Activated CD4-positive, alpha-beta T cell treated with anti-CD3 and anti-CD28 coated beads, Interleukin-2, amount 50 U/mL, for 24 hours (primary cell): ENCODE measurements at regions not wholly inside any gene's neighbourhood (a gene's known extent, or its start where the extent isn't known, plus 50 kb on each side); places are given as distances from the start of the nearest gene placed in this dataset.

Source experiments
- DNase-seq, 2 donors: peaks; one replicate each; pipeline ENCODE4 v3.0.0-alpha.2; 2020; ENCODE audit warnings: low read depth in 1 of 2, low spot score in 1 of 2

DNA sequence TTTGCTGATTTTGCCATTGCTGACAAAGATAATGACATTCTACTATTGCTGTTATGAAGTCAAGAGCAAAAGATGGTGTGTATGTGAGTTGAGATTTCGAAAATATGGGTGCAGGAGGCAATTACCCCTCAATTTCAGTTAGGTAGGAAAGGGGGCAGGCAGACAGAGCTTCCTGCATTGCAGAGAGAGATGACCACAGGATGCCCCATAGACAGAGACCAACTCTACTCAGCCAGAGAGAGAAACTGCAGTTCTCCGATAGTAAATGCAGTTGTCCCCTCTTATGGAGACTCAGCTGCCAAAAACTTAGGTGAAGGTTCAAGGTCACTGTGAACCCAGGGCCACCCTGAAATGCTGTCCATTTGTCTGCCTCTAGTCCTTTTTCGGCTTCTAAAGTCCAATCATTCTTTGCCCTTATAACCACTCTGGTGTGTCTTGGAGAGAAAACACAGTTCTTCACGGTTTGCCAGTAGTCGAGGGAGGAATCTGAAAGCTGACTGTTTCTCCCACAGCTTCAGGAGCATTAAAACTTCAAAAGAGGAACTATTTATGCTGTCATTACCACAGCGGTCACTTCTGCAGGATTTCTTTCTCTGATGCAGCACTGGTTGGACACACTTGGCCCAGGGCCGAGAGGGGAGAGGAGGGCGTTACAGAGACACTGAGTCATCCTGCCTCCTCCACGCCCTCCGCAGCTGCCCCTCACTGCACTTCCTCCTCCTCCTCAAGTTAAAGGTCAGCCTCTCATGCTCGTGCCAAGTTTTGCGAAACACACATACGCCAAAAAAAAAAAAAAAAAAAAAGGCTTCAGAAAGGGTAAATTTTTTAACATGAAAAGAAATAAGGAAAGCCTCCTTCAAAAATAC, 264.3 kb downstream of the FOXO1 start:
- DNase-seq, result peak in 1 of 2 donors; percentile 23

DNA sequence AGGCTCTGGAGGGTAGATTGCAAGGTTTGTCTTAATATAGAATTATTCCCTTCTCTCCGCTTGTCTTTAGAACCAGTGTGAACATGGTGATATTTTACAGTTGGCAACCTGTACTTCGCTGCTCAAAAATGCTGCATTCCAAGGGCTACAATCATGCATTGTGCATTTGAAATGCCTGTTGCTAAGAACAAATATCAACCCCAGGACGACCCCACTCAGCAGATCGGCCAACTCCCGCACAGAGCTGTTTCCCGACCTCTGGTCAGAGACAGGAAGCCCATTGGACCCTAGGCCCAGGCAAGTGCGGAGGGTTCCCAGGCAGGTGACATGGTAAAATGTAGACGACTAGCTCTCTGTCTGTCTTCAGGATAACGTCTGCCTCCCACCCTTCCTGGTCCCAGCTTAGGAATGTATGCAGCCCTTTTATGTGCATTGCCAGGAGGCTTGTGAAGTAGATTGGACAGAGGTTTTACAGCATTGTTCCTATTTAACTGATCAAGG, 263.5 kb downstream of the FOXO1 start:
- DNase-seq, result no peak

DNA sequence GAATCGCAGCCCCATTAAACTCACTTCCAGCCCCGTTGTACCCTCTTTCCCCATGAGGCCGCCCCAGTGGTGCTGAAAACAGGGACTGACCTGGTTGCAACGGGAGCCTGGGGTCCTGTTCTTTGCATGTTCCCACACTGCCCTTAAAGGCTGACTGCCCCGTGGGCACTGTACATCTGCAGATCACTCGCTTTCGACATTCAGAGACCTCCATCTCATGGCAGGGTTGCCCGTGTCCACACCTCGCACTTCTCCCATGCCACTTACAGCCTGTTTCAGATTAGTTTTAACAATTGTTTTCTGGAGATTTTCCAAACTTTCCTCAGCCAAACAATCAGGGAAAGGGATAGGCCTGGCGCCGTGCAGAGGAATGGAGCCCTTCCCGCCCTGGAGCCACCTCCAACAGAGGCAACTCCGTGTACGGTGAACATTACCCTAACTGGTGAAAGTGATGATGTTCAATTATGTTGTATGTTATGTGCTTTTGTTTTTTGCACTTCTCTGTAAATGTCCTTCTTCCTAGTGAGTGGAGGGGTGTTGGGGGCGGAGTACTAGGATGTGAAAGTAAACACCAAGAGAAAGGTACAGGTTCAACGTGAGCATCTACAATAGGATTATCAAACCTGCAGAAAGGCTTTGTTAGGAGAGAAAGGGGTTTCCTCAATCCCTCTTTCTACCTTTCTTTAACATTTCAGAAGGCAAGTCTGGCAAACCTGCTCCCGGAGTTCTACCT, 262.8 kb downstream of the FOXO1 start:
- DNase-seq, result no peak

DNA sequence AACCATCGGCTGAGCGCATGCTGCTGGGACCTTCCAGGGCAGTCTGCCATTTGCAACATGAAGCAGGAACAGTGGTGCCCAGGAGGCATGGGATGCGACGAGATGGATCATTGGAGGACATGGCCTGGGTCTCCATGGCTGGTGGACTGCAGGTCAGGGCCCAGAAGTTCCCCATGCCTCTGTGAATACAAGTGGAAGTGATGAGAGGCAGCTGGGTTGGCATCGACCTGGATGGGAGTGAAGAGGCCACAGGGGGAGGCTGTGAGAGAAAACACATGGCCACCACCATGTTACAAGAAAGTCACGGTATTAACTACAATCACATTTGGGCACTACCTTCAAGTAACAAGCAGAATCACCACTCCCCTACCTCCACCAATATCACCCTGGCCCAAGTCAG, 262.0 kb downstream of the FOXO1 start:
- DNase-seq, result no peak

DNA sequence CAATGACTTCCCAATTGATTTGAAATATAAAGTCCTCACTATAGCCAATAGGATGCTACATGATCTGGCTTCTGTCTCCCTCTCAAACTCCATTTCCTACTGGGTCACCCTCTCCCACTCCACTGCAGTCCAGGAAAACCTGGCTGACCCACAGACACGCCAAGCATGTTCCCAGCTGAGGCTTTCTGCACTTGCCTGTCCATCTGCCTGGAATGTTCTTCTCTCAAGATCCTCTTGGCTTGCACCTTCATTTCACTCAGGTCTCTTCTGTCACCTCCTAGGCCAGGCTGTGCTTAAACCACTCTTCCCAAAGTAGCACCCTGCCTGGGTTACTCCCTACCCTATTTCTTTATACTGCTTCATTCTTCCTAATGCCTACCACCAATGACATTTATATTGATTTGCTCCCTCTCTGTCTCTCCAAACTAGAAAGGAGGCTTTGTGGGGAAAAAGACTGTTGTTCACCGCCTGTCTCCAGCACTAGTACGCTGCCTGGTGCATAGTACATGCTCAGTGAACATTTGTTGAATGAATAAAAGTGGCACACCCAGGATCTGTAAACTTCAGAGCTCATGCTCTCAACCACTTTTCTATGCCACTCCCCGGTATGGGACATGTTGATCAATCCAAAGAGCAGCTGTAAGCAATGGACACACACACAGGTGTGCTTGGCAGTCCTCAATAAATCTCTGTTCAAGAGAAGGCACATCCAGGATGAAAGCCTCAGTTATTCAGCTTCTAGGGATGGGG, 261.3 kb downstream of the FOXO1 start:
- DNase-seq, result no peak

DNA sequence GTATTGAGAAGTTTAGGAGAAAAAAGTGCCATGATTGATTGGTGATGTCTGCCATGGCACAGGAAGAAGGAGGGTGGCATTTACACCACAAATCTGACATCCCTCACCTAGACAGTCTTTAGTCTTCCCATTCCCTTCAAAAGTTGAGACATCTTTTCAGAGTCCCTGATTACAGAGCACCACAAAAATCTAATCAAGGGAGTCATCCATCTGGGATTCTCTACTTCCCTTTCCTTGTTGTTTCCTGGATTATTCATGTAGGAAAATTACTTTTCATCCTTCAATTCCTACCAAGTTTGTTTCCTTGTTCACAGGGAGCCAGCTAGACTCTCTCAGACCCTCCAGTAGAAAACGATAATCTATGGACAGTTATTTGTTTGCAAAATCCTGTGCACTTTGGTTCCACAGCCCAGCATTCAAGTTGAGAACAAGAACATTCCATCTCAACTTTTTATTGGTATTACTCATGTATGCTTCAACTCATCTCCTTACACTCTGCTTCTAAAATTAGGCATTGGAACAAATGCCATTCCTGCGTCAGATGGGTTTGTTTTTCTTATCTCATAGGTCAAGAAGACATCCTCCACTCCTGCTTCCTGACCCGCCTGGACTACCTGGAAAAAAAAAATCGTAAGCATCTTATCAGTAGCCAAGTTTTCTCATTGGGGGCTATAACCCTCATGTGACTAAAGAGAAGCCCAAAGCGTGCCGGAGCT, 259.9 kb downstream of the FOXO1 start:
- DNase-seq, result no peak

DNA sequence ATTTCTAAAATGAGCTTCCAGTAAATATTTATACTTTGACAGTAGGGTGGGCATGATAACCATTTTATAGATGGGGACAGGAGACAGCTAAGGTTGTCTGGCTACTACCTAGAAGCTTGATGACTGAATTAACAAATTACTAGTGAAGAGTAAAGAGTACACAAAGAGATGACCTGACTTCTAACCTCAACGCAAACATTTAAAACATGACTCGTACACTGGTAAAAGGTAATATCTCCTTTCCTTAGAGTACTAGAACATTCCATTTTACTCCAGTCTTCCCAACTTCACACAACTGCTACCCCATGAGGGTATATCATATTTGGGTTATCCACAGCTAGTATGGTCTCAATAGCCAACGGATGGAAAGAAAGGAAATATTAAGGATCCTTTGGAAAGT, 258.9 kb downstream of the FOXO1 start:
- no peak for DNase-seq

DNA sequence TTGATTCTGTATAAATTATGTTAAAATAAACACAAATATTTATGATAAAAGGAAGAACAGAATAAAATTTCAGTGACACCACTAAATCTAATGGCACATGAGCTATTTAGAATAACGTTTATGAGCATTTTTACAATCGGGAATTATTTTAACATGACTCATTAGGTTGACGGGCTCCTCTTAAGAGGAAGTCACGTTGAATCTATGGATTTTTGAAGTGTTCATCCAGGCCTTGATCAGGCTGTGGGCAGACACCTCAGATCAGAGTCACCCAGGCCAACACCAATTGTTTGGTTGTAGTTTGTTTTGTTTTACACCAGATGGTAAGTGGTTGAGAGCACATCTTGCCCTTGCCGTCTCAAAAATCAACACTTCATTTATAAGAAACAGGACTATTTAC, 257.8 kb downstream of the FOXO1 start:
- no peak for DNase-seq

DNA sequence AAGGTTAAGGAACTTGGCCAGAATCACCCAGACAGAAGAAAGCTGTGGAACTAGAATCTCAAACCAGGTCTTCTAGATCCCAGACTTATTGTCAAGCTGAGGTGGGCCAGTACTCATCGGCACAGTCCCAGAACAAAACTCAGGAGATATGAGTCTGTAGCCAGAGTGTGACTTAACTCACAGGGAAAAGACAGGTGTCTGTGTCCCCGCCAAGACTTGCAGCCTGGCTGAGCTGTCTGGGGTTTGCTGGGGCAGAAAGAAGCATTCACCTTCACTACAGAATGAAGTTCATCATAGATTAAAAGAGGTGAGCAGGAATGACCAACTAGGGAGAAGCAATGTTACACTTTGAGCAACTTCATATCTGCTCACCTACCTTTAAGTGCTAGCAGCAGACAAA, 257.2 kb downstream of the FOXO1 start:
- DNase-seq, result no peak

DNA sequence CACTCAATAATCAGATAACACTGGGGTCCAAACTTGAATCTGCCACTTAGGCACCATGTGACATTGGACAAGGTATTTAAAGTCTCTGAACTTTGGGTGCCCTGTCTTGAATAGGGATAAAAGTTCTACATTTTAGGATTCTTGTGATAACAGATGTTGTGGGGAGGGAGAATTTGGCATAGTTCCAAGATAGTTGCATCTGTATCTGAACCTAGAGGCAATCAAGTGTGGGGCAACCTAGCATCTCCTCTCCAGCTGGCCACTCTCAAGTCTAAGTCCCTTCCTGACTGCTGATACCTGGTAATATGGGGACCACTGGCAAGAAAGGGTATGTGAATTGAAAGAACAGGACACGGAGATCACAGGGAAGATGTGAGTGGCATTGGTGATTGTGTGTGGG, 256.1 kb downstream of the FOXO1 start:
- DNase-seq, result no peak

DNA sequence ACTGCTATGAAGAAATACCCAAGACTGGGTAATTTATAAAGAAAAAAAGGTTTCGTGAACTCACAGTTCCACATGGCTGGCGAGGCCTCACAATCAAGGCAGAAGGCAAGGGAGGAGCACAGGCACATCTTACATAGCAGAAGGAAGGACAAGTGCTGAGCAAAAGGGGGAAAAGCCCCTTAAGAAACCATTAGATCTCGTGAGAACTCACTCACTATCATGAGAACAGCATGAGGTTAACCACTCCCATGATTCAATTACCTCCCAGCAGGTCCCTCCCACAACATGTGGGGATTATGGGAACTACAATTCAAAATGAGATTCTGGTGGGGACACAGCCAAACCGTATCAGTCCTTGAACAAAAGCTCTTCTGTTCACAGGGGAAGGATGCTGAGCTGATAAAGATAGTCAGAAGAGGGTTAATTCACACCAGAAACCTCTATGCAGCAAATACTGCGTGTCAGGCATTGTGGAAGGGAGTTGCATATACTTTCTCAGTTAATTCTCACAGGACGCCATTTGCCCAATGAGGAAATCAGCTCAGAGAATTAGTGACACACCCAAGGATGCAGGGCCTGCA, 246.2 kb downstream of the FOXO1 start:
- no peak for DNase-seq

DNA sequence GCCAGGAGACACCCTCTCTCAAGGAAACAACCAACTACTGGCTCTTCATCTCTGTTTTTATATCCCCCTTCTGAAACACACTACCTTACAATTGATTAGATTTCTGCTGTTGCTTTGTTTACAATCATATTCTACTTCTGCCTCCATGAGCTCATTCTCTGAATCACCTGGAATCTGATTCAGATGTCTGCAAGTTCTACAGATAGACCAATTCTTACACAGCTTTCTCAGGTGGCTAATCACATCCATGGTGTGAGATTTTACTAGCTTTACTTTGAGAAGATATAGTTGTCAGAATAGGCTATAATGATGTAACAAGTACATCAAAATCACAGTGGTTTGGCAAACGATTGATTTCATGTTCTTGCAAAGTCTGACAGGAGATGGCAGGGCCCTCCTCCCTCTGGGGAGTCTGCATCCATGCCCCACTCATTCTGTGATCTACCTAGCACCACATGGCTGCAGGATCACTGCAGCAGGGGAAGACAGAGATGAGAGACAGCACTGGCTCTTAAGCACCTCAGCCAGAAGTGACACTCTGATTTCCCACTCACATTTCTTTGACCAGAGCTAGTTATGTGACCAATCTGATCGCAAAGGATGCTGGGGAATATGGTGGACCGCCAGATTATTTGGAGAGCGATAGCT, 243.7 kb downstream of the FOXO1 start:
- DNase-seq, result no peak

DNA sequence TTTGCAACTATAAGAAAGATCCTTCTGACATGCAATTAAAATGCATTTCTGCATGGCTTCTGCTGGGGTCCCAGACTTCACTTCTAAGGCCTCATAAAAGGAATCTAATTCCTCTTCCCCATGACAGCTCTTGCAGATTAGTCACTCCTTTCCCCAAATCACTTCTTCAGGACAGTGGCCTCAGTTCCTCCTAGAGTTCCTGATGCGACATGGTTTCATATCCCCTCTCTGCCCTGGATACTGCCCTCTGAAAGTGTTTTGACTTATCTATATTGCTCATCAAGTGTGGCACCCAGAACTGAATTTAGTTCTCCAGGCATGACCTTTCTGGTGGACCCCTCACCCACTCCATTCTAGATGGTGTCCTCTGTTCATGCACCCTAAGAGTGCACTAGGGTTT, 238.1 kb downstream of the FOXO1 start:
- no peak for DNase-seq

DNA sequence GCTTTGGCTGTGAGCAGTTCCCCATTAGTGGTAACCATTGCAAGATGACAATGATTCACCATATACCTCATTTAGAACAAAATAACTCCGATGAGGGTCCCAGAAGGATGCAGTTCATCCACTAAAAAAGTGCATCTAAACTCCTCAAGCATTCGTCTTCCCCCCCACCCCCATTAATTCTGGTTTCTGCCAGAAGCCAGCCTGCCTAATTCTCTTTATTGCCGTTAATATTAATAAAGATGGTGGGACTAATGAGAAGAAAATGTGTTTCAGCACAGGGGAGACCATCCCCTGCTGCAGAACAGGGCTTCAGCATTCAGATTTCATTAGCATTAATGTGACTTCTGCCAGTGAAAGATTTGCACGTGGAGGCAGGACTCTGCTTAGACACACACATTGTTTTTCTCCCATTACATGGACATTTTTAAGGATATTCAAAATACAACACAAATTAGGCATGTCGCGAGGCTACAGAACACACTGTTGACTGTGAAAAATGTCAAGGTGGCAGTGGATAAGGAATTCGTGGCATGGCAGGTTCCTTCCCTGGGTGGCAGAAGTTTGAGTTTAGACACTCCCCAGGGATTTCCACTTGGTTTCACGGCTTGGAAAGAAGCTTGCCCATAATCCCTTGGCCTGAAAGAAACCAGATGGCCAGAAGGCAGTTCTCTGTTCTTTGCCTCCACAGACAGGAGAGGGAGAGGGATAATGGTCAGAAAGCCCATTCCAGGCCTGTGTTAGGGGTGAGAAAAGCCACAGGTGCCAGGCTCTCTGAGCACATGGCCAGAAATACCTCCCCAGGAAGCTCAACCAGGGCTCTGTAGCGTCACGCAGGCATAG, 236.5 kb downstream of the FOXO1 start:
- DNase-seq, result no peak

DNA sequence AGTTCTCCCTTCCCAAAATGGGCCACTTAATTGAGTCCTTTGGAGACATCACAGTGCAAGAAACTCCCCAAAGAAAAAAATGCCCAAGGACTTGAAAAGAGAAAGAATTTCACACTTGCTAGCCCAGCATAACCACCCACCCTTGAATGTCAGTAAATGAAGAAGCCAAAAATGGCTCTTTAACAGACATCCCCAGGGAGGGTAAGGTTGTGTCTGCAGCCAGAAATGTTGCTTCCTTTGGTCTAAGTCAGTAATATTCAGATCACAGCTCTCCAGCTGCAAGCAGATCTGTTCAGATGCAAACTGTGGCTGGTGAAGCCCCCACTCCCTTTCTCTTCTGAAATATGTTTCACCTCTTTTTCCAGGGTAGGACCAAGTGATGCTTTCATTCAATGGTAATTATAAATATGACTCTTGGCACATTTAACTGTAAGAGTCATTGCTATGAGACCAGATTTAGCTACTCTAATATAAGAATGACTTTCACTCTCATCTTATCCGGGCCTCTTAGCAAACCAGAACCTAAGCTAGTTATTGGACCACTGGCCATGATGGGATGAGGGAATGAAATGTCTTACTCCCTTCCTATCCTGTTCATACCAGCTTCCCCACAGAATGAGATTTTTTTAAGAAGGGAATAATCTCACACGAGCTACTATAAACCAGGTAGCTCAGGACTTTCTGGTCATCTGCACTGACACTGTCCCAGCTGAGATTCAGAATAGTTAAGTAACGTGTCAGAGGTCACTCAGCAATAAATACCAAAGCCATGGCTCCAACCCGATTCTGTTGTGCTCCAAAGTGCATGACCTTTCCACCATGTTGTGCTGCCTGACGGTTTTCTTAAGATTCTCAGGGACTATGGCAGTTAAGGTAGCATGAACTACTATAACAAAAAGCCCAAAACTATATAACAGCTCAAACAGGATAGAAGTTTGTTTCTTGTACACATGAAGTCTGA, 234.1 kb downstream of the FOXO1 start:
- DNase-seq, result no peak

DNA sequence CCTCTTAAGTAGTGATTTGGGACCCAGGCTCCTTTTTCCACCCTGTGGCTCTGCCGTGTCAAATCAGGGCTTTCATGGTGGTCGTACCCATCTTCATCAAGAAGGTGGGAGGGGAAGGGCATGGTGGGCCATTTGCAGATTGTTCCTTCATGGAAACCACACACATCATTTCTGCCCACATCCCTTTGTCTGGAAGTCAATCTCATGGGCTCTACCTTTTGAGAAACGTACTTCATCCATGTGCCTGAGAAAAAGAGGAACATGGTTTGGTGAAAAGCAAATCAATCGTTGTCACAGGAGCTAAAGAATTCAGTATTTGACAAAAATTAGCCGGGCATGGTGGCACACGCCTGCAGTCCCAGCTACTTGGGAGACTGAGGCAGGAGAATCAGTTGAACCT, 233.4 kb downstream of the FOXO1 start:
- DNase-seq, result no peak

DNA sequence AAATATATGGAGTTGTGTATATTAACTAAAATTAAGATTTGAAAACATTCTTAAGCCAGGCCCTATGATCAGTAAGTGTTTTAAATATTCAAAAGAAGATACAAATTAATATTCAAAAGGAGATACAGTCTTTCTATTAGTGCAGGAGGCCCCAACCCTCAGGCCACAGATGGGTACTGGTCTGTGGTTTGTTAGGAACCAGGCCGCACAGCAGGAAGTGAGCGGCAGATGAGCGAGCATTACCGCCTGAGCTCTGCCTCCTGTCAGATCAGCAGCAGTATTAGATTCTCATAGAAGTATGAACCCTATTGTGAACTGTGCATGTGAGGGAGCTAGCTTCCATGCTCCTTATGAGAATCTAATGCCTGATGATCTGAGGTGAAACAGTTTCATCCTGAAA, 232.9 kb downstream of the FOXO1 start:
- DNase-seq, result no peak
